ENCODE measurements at regions not wholly inside any gene's neighbourhood (a gene's known extent, or its start where the extent isn't known, plus 50 kb on each side); places are given as distances from the start of the nearest gene placed in this dataset.
A peak's percentile ranks its signal among the peaks of the same experiment; 100 is the strongest.

DNA sequence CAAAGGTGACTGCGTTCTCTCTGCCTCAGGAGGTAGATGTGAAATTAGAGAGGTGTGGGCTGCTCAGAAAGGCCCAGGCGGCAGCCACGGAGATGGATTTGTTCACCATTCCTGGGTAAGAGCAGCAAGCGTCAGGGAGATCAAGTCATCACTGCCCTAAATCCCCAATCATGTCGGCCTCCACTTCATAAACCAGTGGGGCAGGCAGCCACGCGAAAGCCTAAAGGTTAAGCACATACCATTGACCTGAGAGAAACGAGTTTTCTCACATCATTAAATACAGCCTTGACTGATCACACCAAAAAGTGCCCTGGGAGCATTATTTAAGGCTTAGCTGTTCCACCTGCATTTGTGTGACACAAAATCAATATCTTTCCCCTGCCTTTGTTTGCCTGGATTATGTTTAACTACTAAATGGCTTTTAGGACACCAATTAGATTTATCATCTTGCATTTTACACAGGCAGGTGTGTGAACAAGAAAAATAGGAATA, 50.7 kb upstream of the FOXB1 start:
- DNase-seq, result peak; percentile 88

DNA sequence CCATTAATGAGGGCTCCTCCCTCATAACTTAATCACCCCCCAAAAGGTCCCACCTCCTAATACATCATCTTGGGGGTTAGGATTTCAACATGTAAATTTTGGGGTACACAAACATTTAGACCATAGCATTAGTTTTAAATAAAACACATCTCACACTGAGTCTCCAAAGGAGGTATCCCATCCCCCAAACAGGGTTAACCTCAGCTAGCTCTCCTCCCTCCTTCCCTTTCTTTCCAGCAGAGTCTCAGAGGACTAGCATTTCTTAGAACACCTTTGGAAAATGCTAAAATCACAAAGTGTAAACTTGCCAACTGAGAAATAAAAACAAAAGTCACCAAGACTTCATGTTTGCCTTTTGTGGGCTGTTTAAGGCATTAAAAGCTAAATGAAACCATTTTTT, 51.2 kb upstream of the FOXB1 start:
- no peak for DNase-seq

DNA sequence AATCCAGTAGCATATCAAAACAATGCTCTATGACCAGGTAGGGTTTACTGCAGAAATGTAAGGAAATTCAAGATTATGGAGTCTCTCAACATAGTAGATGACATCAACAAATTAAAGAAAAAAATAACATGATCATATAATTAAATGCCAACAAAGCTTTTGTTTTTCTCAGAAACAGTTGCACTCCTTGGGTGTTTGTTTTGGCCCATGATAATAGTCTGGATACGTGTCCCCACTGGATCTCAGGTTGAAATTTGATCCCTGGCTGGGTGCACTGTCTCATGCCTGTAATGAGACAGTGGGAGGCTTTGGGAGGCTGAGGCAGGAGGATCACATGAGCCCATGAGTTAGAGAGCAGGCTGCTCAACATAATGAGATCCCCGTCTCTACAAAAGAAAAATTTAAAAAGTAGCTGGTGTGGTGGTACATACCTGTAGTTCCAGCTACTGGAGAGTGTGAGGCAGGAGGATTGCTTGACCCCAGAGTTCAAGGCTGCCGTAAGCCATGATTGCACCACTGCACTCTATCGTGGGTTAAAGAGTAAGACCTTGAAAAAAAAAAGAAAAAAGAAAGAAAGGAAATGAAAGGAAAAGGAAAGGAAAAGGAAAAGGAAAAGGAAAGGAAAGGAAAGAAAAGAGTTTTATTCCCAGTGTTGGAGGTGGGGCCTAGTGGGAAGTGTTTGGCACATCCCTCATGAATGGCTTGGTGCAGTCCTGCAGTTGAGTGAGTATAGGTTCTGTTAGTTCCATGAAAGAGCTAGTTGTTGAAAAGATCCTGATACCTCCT, 53.3 kb upstream of the FOXB1 start:
- DNase-seq, result no peak

- DNase-seq, result no peak
These were observed 55.0 kb upstream of the FOXB1 start for GRCh38 chr15:59948924-59949613.

GRCh38 chr15:59946084-59946483, 58.0 kb upstream of the FOXB1 start:
- DNase-seq, result no peak

- no peak for DNase-seq
These were observed 59.1 kb upstream of the FOXB1 start for GRCh38 chr15:59945036-59945435.

- no peak for DNase-seq
These were observed 62.5 kb upstream of the FOXB1 start for GRCh38 chr15:59941612-59942011.

DNA sequence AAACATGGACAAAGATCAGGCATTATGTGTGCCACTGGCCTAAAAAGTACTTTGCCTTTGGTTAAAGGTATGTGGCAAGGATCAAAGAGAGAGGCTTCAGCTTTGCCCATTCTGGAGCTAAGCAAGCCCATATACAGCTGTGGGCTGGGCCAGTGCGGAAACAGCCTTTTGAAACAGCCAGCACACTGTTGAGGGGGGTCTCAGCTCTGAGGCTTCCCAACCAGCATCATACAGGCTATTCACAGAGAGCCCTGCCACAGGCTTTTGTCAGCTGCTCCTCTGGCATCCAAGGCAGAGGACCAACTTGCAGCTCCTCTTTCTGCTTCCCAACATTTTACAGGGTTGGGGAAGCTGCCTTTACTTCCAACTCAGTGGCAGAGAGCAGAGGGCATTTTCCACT, 63.2 kb upstream of the FOXB1 start:
- DNase-seq, result no peak

DNA sequence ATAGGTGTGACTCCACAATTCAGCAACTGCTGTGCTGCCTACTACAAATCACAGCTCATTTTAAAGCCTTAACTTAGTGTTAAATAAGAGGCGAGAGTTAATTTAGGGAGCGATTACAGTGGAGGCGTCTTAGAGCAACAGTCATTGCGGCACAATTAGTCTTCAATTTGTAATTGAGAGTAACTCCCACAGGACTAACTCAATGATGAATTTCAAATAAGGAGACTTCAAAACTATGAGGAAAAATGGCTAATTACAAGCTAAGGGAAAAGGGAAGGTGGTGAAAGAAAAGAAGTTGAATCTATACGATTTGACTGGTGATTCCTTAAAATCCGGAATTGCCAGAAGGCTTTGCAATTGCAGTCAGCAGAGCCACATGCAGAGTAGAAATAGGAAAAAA, 63.7 kb upstream of the FOXB1 start:
- no peak for DNase-seq

GRCh38 chr15:59936741-59937140, 67.4 kb upstream of the FOXB1 start:
- no peak for DNase-seq

DNA sequence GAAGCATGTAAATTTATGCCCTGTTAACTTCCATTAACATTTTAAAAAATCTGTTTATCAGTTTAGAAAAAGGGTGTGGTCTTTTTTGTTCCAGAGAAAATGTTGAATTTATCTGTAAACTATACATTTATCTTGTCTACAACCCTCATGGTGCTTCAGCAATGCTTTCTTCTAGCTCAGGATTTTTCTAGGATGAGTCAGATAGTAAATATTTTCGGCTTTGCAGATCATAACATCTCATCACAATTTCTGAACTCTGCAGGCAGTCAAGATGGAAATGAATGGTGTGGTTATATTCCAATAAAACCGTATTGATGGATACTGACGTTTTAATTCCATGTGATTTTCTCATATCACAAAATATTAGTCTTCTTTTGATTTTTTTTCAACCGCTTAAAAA, 70.5 kb upstream of the FOXB1 start:
- DNase-seq, result no peak

GRCh38 chr15:59931646-59932261, 72.4 kb upstream of the FOXB1 start:
- no peak for DNase-seq

DNA sequence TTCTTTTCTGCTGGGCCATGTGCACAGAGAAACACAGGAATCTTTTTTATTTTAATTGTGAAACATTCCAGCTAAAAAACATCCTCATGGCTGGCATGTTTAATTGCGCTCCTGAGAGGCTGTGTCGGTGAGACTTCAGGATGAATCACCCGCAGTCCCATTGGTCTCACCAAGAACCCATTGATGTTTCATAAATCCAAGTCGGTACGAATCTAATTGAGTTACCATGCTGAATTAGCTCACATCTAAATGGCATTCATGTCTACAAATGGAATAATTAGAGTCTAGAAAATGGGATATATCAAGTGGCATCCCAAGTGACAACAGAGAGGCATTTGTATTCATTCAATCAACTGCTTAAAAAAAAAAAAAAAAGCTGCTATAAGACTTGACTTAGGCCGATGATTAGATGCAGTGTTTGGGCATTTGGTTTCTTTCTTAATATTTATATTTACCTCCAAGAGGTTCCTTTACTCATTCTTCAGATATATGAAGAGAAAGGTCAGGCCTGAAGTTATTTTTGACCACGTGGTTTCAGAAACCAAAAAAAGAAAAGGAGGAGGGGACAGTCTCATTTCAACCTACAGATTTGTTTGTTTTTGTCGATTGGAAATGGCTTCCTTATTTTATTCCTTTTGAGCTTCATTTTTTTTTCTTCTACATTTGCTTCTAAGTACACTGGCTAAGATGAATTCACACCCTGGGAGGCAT, 79.1 kb upstream of the FOXB1 start:
- DNase-seq, result no peak

DNA sequence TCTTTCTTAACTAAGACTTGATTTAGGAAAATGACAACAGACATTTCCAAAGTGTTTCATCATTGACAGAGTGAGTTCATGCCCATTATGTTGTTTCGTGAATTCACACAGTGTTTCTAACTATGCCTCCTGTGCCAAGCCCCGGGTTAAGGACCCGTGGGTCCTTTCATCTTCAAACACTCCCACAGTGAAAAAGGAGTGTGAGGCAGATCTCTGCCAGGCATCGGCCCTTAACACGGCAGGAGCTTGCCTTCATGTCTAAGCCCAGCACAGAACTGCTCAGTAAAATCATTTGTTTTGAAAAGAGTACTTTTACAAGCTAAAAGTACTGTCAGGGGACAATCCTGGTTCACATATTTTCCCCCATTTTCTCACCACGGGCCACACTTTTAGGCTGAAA, 80.0 kb upstream of the FOXB1 start:
- no peak for DNase-seq

GRCh38 chr15:59923508-59923907, 80.6 kb upstream of the FOXB1 start:
- DNase-seq, result no peak

GRCh38 chr15:59918994-59919951, 84.8 kb upstream of the FOXB1 start:
- DNase-seq, result no peak

GRCh38 chr15:59917504-59918157, 86.5 kb upstream of the FOXB1 start:
- DNase-seq, result peak; percentile 31

DNA sequence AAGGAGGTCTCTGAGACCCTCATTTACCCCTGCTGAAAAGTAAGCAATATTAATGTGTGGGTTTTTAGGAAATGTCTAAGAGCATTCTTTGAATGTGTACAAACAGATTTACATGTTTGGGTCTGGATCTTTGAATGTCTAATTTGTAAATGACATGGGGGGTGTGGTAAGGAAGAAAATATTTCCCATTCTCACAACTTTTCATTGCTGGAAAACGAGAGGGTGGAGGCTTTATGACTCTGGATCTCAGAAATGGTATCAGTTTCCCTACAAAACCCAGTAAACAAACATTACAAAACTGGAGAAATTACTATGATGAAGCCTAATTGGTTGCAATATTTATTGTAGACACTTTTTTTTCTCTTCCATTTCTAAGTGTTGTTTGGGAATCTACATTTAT, 98.1 kb upstream of the FOXB1 start:
- no peak for DNase-seq

DNA sequence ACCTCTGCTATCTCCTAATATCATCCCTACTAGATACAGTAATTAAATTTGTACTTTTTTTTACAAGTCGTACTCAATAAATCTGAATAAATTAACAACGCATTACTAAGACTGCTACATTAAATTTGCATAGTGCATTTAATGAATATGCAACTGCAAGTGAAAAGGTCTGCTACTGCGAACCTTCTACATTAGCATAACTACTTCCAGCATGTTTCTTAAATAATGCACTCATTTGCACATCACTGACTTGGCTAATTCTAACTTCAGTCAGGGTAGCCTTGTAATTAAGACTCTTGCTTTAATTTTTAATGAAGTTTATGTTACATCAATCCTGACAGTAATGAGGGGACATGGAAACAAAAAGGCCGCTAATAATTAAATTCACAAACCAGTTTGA, 98.9 kb upstream of the FOXB1 start:
- DNase-seq, result no peak

GRCh38 chr15:59904450-59905135, 99.5 kb upstream of the FOXB1 start:
- DNase-seq, result no peak

DNA sequence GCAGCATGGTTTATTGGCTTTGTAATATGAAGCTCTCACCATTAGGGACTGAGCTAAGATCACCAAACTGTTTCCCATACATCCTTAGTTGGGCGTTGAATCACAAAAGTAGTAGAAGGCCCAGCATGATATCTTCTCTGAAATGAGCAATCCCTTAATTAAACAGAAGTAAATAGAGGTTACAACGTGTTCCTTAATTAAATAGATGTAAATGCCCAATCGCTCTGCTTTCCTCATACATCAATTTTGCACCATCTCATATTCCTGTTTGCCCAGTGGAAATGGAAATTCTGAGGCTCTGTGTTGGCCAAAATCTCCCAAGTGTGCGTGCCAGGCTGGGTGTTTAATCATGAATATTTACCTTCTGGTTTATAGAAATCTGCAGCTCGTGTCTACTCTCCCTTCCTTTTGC, 107.4 kb upstream of the FOXB1 start:
- DNase-seq, result no peak

Measured in NCI-H187 treated with DMSO at 0.1 percent for 48 hours (cell line).